GM11168 (cell line): ENCODE measurements at regions not wholly inside any gene's neighbourhood (a gene's known extent, or its start where the extent isn't known, plus 50 kb on each side); places are given as distances from the start of the nearest gene placed in this dataset.

Experiments used
- in situ Hi-C: fragments of 300-500 bp; cut with MboI; formaldehyde crosslinking; loops from one replicate; pipeline ENCODE4 v1.12.0; 2022; ENCODE audit warnings: low sequenced_read_pairs; ENCODE audit not compliant: unreplicated experiment

- in situ Hi-C loops, result no loop called here
These were observed 51.8 kb upstream of the CHST3 start for GRCh38 chr10:71912431-71912830.

GRCh38 chr10:71911296-71911953, 52.8 kb upstream of the CHST3 start:
- in situ Hi-C loops, result no loop called here

- in situ Hi-C loops, result loop anchor here (10.0 kb wide), 1 partner anchor 145 kb away; no protein-coding TSS in a partner anchor
These were observed 54.7 kb upstream of the CHST3 start for GRCh38 chr10:71909399-71910083.

DNA sequence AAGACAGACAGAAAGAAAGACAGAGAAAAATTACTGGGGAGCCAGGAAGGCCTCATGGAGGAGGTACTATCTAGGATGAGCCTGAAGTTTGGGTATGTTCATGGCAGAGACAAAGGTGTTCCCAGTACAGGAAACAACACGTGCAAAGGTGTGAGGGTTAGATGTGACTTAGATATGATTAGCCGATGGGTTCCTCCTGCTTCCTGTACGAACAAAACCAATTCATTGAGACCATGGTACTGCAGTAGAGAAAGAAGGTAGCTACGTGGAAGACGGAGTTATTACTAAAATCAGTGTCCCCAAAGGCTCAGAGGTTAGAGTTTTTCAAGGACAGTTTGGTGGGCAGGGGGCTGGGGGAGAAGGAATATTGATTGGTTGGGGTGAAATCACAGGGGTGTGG, 55.2 kb upstream of the CHST3 start:
- in situ Hi-C loops, result loop anchor here (10.0 kb wide), 1 partner anchor 146 kb away; no protein-coding TSS in a partner anchor

- in situ Hi-C loops, result loop anchor here (10.0 kb wide), 1 partner anchor 150 kb away; no protein-coding TSS in a partner anchor
These were observed 54.1 kb upstream of the PSAP start for GRCh38 chr10:71905164-71905563.

DNA sequence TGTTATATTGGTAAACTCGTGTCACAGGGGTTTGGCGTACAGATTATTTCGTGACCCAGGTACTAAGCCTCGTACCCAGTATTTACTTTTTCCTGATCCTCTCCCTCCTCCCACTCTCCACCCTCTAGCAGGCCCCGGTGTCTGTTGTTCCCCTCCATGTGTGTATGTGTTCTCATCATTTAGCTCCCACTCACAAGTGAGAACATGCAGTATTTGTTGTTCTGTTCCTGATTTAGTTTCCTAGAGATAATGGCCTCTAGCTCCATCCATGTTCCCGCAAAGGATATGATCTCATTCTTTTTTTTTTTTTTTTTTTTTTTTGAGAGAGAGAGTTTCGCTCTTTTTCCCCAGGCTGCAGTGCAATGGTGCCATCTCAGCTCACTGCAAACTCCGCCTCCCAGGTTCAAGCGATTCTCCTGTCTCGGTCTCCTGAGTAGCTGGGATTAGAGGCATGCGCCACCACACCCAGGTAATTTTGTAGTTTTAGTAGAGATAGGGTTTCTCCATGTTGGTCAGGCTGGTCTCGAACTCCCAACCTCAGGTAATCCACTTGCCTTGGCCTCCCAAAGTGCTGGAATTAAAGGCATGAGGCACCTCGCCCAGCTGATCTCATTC, 52.7 kb upstream of the PSAP start:
- in situ Hi-C loops, result loop anchor here (10.0 kb wide), 1 partner anchor 151 kb away; no protein-coding TSS in a partner anchor

GRCh38 chr10:71902351-71902750, 51.3 kb upstream of the PSAP start:
- in situ Hi-C loops, result loop anchor here (10.0 kb wide), 1 partner anchor 152 kb away; no protein-coding TSS in a partner anchor
